NCI-H187 (cell line): ENCODE measurements at regions not wholly inside any gene's neighbourhood (a gene's known extent, or its start where the extent isn't known, plus 50 kb on each side); places are given as distances from the start of the nearest gene placed in this dataset.

Source experiments
- DNase-seq, 2 experiments: peaks; one replicate each; lab custom pipeline; 2025; lab: John Stamatoyannopoulos, UW

DNA sequence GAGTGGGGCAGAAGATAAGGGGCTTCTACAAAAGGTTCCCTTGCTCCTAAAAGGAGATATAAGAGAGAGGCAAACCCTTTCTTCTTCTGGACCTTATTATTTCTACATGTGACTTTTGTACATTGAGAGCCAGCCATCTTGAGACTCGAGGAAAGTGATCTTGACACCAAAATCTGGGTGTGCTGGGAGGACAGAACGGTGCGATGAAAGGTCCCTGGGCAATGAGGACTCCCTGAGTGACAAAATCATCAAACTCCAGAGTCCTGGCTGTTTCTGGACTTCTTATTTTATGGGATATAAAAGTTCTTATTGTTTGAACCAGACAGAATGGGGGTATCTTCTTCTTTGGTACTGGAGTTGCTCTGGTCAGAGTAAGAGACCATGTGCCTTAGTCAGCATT is 411.0 kb downstream of the ZNF536 start:
- DNase-seq: no peak

DNA sequence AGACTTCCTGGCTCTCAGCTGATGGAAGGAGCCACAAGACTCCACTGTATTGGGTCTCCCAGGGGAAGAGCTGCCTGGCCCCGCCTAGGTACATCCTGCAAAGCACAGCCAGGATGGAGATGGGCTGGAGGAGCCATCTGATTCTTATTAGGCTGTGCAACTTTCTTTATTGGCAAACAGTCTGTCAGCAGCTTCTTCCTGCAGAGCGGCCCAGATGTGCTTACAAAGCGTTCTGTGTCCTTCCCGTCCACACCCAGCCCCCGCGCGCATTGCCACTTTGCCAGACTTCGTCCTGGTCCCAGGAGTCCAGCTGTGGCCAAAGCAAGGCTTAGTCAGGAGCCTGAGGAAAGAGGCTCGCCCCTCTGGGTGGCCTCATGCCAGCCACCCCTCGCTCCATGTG is 409.3 kb downstream of the ZNF536 start:
- DNase-seq: no peak

DNA sequence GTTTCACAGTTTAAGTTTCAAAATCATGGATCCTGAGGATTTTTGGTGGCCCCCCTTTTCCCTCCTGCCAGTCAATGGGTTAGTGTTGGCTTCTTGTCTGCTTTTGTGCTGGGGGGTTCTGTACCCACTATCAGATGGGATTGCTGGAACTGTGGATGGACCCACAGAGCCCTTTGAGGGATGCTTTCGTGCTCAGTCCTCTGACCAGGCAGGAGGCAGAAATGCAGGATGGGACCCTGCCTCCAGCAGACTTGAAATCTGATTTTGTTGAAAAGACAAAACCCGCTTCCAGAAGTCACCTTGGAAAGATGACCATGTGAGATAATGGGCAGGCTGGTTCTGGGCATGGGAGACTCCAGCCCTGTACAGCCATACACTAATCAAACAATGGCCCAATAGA is 408.9 kb downstream of the ZNF536 start:
- no peak for DNase-seq

DNA sequence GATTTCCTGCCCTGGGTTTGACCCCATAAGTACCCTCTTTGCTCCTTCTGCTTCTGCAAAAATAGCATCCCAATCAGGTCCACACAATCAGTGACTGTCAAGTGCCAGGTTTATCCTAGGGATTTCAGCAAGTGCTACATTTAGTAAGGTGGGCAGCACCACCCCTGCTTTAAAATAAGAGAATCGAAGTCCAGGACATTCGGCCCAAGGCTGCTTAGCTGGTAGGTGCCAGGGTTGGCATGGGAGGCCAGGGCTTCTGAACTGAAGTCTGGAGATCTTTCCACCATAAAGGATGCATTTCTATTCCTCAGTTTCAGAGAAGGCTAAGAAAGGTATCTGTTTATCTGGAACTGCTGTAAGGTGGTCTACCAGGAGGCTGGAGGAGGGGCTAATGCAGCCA is 408.3 kb downstream of the ZNF536 start:
- no peak for DNase-seq

DNA sequence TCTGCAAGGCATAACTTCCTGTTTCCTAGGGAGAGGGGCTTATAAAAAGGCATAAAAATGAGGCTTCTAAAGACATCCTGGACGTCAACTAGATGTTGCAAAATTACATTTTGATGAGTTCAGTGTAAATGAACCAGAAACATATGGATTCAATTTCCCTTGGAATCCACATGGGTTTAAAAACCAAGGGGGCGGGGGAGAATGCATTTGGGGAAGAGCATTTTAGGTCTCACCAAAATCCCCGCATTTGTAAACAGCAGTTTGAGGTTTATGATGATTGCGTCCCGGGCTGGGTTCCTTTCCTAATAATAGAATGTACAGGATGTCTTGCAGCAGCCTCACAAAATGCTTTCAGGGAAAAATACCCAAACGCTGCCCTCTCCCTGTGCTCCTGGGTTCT is 407.8 kb downstream of the ZNF536 start:
- DNase-seq: no peak

DNA sequence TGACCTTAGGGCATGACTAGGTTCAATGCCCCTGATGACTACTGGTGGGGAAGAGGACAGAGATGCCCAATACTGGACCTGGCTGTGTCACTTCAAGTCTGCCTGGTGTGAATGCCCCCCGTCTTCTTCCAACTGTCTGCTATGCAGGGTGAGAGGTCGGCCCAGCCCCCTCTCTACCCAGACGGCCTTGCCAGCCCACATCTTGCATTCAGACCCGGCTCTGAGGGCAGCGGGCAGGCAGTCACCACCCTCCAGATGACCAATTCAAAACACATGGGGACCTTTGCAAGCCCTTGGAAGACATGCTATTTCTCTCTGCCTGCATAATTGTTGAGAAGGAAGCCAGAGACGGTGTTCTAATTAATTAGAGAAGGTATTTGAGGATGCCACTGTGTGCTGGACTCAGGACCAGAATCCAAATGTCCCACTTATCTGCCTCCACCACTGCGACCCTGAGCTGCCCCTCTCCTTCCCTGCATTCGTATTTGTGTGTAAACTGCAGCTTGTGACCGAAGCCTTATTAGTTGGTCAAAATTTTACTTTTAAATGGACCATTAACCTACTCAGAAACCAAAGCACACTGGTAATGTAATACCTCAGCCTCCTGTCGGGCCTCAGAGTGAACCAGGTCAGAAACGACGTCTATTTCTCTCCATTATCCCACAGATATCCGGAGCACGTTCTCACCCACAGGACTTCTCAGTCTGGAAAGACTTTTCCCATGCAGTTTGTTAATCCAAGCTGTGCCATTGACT is 407.0 kb downstream of the ZNF536 start:
- DNase-seq: no peak

DNA sequence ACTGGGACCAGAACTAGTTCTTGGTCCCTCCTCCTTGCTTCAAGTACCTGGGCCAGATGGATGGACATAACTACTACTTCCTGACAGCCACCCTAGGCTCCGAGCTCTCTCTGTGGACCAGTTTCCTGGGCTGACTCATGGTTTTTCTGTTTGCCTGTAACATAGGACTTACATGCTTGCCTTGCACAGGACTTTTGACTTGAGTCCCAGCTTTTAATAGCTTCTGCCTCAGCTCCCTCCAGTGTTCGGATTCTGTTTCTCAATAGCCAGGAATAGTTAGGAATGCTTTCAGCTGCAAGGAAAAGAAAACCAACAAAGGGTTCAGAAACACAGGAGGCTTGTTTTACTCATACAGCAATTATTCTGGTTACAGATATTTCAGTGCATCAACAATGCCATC is 405.9 kb downstream of the ZNF536 start:
- no peak for DNase-seq

DNA sequence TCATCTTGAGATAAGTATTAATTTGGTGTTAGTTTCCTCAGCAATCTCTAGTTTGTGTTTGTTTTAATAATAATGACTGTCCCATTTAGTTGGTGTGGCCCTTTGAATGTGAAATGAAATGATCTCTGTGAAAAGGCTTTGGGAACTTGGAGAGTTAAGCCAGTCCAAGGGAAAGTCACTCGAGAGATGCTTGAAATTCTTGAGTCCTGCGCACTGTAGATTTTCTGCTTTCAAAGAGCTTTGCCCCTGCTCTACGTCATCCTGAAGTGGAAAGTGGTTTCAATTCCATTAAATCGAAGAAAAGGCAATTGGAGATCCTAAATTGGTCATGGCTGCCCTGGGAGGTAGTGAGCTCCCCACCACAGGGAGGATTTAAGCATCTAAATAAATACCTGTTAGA is 403.8 kb downstream of the ZNF536 start:
- no peak for DNase-seq

DNA sequence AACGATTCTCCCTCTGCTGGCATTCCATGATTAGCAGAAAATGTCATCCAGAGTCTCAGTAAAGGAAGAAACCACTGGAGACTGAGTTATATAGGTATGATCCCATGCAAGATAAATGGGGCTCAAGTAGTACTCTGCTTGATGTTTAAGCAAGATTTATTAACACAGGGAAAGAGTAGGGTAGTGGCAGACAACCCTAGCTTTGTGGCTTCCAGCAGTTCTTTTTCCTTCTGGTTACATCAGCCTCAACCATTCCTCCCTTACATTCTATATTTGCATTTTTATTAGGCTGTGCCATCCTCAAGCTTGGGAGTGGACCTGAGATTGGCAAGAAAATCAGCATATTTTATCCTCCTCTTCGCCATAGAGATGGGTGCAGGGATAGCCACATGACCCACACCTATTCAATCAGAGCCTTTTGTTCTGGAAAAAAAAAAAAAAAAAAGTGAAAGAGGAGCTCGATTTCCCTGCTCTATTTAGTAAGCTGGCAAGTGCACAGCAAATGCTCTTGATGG is 402.1 kb downstream of the ZNF536 start:
- no peak for DNase-seq

DNA sequence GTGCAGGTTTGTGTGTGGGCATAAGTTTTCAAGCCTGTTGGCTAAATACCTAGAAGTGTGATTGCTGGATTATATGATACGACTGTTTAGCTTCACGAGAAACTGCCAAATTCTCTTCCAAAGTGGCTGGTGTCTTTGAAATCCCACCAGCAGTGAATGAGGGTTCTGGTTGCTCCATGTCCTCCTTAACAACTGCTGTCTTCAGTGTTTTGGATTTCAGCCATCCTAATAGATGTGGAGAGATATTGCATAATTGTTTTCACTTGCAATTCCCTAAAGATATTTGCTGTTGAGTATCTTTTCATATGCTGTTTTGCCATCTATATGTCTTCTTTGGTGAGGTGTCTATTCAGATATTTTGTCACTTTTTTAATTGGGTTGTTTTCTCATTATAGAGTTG is 390.5 kb downstream of the ZNF536 start:
- DNase-seq: no peak

DNA sequence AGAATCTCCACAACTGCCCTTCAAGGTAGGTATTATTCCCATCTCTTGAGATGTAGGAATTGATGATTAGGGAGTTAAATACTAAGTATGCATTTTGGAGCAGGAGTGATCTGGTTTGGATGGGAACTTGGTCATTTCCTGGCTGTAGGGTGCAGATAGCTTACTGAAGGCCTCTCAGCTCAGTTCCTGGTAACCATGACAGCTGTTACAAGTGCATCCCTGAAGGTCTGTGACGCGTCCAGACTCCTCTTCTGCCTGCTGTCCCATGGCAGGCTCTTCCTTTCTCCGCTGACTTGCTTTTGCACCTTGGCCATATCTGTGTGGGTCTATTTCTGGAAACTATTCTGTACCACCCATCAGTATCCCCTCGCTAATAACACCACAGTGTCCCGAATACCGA is 387.8 kb downstream of the ZNF536 start:
- no peak for DNase-seq

DNA sequence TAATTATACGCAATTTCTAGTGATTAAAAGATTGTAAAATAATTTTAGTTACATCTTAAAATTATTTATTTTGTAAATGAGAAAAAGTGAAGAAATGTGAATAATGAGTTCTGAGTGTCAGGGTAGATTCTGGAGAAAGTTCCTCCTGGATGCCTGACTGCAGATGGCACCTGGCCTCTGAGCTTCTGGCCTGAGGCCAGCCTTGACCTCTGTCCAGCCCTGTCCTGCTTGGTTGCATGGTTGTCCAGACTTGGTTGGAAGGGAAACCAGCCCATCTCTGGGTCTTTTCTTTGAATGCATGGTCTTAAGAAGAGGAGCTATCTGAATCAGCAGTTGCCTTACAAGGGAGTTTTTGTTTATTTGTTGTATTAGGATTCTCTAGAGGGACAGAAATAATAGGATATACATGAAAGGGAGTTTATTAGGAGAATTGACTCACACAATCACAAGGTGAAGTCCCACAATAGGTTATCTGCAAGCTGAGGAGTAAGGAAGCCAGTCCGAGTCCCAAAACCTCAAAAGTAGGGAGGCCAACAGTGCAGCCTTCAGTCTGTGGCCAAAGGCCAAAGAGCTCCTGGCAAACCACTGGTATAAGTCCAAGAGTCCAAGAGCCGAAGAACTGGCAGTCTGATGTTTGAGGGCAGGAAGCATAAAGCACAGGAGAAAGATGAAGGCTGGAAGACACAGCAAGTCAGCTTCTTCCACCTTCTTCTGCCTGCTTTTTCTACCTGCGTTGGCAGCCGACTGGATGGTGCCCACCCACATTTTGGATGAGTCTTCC is 385.8 kb downstream of the ZNF536 start:
- no peak for DNase-seq

DNA sequence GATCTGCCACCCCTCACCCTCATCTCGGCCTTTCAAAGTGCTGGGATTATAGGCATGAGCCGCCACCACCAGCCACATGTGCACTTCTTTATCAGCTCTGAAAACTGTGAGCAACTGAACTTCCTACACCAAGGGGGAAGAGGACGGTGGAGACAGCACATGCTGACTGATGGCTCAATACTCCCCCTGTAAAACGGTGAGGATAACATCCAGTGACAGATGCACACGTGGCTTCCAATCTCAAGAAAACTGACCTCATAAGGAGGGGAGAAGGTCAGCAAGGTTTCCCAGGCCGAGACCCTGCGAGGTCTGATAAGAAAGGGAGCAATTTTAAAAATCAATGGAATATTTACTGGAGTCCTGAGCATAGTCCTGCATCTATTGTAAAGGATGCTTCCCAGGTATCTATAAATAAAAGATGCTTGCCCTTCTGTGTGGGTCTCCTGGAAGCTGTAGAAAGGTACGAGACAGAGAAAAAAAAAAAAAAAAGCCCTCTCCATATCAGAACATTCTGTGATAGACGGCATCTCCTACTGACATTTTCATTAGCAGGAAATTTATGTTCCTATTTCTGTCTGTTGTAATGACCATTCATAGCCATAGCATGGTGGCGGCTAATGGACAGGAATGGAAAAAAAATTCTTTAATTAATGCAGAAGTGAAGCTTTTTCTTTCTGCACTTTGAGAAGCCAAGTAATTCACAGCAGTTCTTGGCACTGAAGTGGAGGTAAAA is 385.1 kb downstream of the ZNF536 start:
- DNase-seq: no peak

DNA sequence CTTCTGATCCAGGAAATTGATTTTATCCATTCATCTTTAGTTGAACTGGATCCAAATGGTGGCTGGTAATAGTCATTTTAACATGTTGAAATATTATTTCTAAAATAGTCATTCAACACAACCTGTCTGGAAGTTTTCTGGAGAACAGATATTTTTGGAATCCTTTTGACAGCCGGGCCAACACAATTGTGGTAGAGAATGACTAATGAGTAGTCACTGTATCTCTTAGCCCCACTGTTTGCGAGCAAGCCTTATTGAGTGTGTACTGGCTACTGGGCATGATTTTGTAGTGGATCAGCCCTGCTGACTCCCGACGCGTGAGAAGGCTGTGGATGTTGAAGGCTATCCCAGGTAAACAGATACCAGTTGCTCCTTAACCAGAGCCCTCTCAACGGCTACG is 383.4 kb downstream of the ZNF536 start:
- no peak for DNase-seq

DNA sequence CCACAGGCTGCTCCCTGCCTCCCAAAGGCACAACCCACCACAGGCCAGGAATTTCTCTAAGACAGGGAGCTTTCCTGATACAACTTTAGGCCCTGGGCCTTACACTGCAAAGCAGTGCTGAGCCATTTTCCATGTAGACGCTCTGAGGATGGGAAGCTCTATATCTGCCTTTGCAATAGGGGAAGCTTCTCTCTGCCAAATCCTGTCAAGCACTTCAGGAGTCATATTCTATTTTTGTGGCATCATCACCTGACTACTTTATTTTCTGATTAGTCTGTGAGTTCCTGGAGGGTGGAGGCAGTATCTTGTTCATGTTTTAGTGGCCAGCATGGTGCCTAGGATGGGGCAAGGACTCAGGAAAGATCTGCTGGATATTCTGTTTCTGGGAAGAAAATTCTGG is 382.0 kb downstream of the ZNF536 start:
- no peak for DNase-seq

DNA sequence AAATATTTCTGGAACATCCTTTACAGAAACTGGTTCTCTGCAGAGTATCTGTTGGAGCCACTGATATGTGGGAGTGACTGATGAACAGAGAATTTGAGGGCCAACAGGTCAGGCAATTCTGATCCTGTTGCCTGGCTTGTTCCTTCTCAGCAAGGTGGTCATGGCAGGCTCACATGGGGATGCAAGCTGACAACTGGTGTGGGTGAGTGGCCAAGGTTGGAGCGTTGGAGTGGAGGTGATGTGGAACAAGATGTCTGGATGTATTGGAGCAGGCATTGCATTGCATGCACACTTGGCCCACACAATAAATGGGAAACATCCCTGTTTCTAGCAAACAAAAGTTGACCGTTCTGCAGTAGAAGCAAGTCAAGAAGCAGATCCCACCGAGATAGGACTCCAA is 380.7 kb downstream of the ZNF536 start:
- no peak for DNase-seq

DNA sequence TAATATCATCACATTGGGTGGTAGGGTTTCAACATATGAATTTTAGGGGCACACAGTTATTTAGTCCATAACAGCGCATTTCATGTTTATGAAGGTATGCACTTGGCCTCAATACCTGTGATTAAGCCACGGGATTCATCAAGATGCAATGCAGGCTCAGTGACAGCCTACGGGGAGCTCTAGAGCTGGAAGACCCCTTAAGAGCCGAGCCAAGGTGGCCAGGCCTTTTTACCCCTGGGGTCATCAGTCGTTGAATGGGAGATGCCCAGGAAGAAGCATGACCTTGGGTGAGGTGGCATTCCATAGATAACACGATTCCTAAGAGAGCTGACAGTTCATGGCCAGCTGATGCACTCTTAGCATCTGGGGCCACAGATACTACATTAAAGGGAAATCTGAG is 380.0 kb downstream of the ZNF536 start:
- DNase-seq: no peak

DNA sequence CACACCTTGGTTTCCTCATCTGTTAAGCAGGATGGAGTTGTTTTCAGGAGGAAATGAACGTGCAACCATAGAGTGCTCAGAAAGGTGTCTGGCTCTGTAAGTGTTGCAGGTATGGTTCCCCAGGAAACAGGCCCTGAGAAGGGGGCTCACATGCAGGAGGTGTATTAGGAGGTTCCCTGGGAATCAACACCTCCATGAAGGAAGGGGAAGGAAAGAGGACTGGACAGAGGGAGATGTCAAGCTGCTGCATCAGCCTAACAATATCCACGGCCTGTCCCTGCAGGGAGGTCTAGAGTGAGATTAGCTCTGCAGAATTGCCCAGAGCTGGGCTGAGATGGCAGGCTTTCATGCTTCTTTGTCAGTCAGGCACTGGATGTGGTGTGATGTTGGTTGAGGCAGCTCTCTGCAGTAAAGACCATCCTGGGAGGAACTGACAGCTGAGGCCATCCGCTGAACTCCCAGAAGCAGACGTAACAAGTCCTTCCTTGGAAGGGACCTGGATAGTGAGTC is 373.3 kb downstream of the ZNF536 start:
- DNase-seq: no peak

DNA sequence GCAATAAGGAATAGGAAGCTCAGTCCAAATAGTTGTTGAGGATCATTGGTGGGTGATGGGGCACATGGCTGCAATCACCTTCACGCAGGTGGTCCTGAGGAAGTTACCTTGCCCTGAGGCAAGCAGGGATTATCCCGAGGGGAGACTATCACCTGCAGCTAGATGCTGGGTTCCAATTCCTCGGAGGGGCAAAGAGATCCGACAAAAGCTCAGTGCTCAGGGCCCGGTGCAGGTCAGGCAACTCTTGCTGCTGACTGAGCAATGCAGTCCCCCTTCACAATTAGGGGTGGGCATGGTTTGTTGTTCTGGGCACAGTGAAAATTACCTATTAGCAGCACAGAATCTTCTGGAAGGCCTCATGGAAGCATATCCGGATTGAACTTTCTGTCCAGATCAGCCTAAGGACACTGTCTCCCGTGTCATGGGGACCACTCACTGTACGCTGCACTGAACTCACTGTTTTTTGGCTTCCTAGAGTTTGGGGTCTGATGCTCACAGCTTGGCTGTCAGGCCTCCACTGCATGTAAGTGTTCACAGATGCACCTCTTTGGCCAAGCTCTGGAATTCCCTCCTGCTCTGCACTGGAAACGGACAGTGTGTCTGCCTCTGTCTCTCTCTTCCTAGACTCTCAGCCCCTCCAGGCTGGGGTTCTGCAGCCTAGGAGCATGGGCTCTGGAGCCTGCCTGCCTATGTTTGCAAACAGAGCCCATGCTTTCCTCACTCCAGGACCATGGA is 372.7 kb downstream of the ZNF536 start:
- DNase-seq: no peak

DNA sequence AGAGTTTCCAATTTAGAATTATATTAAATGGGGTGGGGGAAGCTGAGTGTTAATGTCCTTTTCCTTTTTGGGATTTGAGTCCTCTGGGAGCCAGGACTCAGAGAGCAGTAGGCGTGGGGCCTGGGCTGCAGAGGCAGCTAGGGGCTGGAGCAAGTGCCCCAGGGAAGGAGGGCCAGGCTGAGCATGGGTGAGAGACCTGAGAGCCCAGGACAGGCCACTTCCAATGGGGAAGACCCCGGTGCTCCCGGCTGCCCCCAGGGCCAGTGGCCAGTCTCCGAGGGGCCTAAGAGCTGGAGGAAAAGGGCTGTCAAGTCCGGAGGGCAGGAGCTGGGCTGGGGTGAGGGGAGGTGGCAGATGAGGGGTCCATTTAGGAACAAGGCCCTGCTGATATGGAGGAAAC is 371.5 kb downstream of the ZNF536 start:
- DNase-seq: no peak

DNA sequence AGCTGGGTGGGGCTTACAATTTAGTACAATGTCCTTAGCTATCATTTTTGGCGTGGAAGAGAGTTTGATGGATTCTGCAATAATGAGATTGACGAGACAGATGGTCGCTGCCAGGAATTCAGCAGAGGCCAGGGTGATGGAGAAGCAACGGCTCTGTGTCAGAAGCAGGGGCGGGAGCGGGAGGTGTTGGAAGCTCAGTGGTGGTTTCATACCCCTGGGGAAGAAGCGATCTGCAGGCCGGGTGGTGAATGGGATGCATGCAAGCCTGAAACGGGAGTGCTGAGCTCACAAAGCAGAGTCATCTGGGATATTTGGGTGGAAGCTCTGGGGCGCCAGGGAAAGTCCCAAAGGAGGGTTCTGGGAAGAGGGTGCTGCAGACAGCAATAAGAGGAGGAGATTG is 370.8 kb downstream of the ZNF536 start:
- no peak for DNase-seq

DNA sequence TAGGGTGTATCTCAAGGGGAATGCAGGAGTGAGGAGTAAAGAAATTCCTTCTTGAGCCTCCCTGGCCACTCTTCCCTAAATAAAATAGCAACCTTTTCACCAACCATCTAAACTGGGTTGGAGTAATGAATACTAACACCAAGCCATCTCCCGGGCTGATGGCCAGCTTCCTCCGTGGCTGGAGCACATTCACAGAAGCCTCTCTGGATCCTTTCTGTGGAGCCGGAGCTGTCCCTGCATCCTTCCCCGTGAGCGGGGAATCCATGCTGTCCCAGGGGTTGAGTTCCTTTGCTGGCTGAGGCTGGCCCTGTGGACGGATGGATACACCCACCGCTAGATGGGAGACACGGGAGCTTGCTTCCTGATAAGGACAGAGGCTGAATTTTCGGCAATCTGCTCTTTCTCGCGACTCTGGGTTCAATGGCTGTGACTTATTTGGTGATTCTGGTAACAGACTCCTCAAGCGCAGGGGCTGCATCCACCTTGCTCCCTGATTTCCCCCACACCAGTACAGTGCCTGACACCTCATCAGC is 370.3 kb downstream of the ZNF536 start:
- no peak for DNase-seq
